ENCODE measurements at regions not wholly inside any gene's neighbourhood (a gene's known extent, or its start where the extent isn't known, plus 50 kb on each side); places are given as distances from the start of the nearest gene placed in this dataset.

DNA sequence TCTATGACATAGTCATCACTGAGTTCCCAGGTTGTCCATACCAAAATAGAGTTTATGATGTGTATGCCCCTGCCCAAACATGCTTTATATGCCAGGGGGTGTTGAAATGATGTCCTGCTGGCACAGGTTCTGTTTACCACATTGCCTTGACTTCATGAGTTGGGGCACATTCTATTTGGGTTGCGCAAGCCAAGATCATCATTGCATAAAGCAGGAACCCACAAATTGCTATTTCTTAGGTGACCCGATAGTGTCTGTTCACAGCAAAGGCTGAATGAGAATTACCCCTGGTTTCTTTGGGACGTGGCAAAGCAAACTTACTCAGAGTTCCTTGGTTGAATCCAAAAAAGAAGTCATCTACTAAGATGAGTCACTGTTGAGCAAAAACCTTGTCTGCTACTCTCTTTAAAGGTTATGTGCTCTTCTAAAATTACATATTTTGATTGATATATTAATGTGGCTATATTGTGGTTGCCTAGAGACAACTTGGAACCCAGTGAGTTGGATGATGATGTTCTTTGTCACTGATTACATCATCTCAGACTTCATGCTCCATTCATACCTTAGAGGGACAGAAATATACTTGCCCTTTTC, 912.6 kb upstream of the SOX9 start:
- Mint-ChIP-seq H3K4me1 (no peaks in the 10 kb centered on the region), H3K27me3 (no peaks in the 10 kb centered on the region), H3K36me3 (no peaks in the 10 kb centered on the region), H3K9me3 (peaks cover 13% of the 10 kb centered on the region), H3K27ac (no peak overlapping the region), H3K4me3 (no peak overlapping the region)
- DNase-seq (no peak), ATAC-seq (ENCODE audit: low read depth) (no peak)
- POLR2A ChIA-PET: no interaction called here

DNA sequence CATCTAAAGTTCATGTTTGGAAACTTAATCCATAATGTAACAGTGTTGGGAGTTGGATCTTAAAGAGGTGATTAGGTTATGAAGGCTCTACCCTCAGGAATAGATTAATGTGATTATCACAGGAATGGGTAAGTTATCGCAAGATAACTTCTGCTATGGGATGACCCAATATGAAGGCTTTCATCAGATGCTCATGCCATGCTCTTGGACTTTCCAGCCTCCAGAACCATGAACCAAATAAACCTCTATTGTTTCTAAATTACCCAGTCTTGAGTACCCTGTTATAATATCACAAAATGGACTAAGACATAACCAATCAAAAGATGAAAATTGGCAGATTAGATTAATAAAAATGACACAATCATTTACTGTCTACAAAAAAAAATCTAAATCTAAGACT, 906.9 kb upstream of the SOX9 start:
- no peaks in the 10 kb centered on the region for H3K4me1 Mint-ChIP-seq
- ATAC-seq (ENCODE audit: low read depth): no peak
- peaks cover 11% of the 10 kb centered on the region for H3K9me3 Mint-ChIP-seq
- POLR2A ChIA-PET: no interaction called here
- no peak overlapping the region for H3K27ac Mint-ChIP-seq
- DNase-seq: no peak
- H3K4me3 Mint-ChIP-seq: no peak overlapping the region
- H3K27me3 Mint-ChIP-seq: no peaks in the 10 kb centered on the region
- H3K36me3 Mint-ChIP-seq: no peaks in the 10 kb centered on the region

DNA sequence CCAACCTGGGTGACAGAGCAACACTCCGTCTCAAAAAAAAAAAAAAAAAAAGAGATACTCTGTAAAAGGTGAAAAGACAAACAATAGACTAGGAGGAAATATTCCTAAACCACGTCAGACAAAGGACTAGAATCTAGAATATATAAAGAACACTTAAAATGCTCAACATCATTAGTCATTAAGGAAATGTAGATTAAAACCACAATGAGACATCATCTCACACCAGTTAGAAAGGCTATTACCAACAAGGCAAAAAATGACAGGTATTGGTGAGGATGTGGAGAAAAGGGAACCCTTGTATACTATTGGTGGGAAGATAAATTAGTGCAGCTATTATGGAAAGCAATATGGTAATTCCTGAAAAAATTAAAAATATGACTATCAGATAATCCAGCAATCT, 903.1 kb upstream of the SOX9 start:
- ATAC-seq (ENCODE audit: low read depth): no peak
- DNase-seq: no peak
- POLR2A ChIA-PET: no interaction called here
- no peaks in the 10 kb centered on the region for H3K4me1 Mint-ChIP-seq
- peaks cover 7% of the 10 kb centered on the region for H3K9me3 Mint-ChIP-seq
- no peak overlapping the region for H3K27ac Mint-ChIP-seq
- H3K27me3 Mint-ChIP-seq: no peaks in the 10 kb centered on the region
- H3K36me3 Mint-ChIP-seq: no peaks in the 10 kb centered on the region
- H3K4me3 Mint-ChIP-seq: no peak overlapping the region

DNA sequence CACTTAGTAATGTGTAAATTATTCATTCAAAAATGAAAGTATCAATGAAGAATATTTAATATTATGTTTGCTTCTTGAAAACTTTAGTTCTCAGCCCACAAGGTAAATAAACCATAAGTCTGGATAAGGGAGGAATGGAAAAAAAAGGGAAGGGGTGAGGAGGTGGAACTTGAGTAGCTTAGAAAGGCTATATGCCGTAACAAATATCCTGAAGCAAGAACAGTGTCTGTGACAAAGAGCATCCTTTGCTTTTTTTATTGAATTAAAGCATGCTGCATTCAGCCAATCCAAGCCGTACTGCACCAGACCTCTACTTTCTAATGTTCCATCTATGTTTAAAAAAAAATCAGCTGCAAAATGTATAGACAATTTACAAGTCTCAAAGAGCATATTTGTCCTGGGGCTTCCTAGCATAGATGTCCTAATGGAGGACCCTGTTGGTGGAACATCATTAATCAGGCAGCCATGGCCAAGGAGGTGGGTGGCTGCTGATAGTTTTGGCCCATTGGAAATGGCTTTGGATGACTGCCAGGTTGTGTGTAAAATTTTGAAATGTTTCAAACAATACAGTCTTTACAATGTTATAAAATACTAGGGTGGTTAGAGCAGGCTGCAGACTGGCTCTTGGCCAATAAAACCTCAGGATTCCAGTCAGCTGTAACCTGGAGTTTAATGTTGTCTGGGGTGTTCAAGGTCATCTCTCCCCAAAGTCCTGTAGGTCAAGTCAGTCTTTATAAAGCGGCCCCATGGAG, 895.8 kb upstream of the SOX9 start:
- POLR2A ChIA-PET: no interaction called here
- Mint-ChIP-seq H3K27me3 (no peaks in the 10 kb centered on the region), H3K36me3 (no peaks in the 10 kb centered on the region), H3K4me3 (no peak overlapping the region), H3K9me3 (no peaks in the 10 kb centered on the region), H3K4me1 (no peaks in the 10 kb centered on the region), H3K27ac (no peak overlapping the region)
- no peak for ATAC-seq (ENCODE audit: low read depth)
- DNase-seq: no peak

DNA sequence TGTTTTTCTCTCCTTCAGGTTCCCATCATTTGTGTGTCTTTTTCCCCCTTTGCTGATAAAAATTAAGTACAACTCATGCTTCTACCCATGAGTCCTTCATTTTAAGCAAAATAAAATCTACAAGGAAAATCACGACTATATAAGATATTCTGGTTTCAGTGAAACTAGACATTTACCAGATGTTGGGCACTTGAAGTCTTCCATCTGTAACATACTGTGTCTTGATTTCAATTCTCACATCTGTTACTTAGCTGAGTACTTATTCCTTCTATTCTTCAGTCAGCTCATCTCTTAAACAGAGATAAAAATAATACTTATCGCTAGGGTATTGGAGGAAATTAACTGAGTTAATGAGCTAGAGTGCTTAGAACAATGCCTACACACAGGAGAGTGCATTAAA, 893.0 kb upstream of the SOX9 start:
- Mint-ChIP-seq H3K27me3 (no peaks in the 10 kb centered on the region), H3K36me3 (no peaks in the 10 kb centered on the region), H3K9me3 (no peaks in the 10 kb centered on the region), H3K4me1 (no peaks in the 10 kb centered on the region), H3K4me3 (no peak overlapping the region), H3K27ac (no peak overlapping the region)
- no peak for DNase-seq
- POLR2A ChIA-PET: no interaction called here
- no peak for ATAC-seq (ENCODE audit: low read depth)

DNA sequence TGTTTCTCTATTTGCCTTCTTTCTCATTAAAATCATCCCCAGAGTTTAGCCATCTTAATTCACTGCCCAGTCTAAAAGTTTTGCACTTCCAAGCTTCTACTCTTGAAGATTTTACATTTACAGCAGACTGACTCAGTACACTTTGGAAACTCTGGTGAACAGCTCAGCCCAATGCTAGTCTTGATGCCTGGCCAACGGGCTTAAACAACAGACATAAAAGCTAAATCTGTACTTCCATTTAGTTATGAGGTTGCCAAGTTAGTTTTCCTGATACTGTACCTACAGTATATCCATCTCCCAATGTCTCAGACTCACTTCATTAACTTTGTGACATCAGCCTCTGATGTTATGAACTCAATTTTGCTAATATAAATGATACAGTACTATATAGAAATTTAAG, 891.8 kb upstream of the SOX9 start:
- no peaks in the 10 kb centered on the region for H3K27me3 Mint-ChIP-seq
- H3K27ac Mint-ChIP-seq: no peak overlapping the region
- no peak for ATAC-seq (ENCODE audit: low read depth)
- peaks cover 2% of the 10 kb centered on the region for H3K9me3 Mint-ChIP-seq
- DNase-seq: no peak
- H3K4me1 Mint-ChIP-seq: no peaks in the 10 kb centered on the region
- H3K36me3 Mint-ChIP-seq: no peaks in the 10 kb centered on the region
- H3K4me3 Mint-ChIP-seq: no peak overlapping the region
- POLR2A ChIA-PET: no interaction called here

DNA sequence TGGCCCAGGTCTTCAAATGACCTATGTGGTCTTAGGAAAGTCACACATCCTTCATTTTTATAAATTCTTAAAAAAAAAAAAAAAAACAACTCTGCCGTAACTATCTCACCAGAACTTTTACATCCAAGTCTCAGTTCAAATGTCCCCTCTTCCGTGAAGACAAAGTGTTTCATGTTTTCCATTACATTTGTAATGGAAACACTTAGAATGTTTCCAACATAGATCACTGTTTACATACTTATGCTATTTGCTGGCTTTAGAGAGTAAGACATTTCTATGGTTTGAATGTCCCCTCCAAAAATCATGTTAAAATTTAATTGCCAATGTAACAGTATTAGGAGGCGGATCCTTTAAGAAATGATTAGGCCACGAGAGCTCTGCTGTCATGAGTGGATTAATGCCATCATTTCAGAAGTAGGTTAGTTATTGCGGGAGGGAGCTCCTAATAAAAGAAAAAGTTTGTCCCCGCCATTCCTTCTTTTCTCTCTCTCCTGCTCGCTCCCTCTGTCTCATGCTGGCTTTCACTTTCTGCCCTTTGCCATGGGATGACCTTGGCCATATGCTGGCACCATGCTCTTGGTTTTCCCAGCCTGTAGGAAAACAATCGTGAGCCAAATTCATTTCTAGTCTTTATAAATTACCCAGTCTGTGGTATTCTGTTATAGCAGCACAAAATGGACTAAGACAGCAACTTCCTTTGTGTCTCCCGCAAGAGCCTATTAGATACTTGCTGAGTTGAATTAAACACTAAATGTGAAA, 887.8 kb upstream of the SOX9 start:
- DNase-seq (no peak), ATAC-seq (ENCODE audit: low read depth) (no peak)
- Mint-ChIP-seq H3K4me1 (no peaks in the 10 kb centered on the region), H3K27me3 (no peaks in the 10 kb centered on the region), H3K27ac (no peak overlapping the region), H3K4me3 (no peak overlapping the region), H3K36me3 (no peaks in the 10 kb centered on the region), H3K9me3 (peaks cover 2% of the 10 kb centered on the region)
- POLR2A ChIA-PET: no interaction called here

DNA sequence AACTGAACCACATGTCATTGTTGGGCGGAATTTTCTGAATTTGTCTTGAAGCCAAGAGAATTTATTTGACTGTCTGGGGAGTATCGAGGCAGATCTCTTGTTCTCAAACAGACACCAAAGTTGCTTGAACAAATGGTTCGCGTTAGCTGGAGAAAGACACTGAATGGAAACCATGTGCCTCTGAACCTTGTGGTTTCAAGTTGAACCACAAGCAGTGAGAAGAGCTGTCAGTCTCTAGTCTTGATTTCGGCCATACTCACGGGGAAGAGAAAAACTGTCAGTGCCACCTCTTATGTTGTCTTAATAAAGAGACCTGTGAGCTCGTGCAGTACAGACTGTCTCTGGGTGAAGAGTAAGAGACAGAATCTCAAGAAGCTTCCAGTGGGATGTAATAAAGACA, 886.5 kb upstream of the SOX9 start:
- H3K27me3 Mint-ChIP-seq: no peaks in the 10 kb centered on the region
- POLR2A ChIA-PET: no interaction called here
- H3K27ac Mint-ChIP-seq: no peak overlapping the region
- H3K4me3 Mint-ChIP-seq: no peak overlapping the region
- H3K9me3 Mint-ChIP-seq: peaks cover 2% of the 10 kb centered on the region
- no peaks in the 10 kb centered on the region for H3K4me1 Mint-ChIP-seq
- no peaks in the 10 kb centered on the region for H3K36me3 Mint-ChIP-seq
- DNase-seq (no peak), ATAC-seq (ENCODE audit: low read depth) (no peak)

DNA sequence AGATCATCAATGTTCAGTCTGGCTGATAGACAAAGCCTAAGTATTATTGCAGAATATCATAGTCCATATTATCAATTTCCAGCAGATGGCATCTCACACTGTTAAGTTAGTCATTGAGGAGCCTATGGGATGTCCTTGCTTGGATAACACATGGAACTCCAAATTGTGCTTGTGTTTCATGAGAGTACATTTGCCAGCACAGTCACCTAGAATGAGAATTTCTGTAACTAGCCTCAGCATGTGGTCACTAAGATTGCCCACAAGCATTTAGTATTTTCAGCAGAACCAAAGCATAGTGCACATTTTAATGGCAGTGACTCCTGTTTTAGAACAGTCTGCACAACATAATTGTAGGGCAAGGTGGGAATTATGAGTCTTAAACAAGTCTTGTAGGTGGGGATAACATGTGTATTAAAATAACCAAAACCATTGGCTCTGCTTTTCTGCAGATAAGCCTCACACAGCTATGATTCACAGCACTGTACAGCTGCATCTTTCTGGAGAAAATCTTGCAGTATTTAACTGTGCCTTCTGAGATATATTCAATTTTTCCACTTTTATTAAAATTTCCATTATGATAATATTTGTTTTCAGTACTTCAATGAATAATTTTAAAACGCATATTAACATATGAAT, 882.8 kb upstream of the SOX9 start:
- Mint-ChIP-seq H3K27me3 (no peaks in the 10 kb centered on the region), H3K4me3 (no peak overlapping the region), H3K36me3 (no peaks in the 10 kb centered on the region), H3K4me1 (no peaks in the 10 kb centered on the region), H3K27ac (no peak overlapping the region), H3K9me3 (peaks cover 2% of the 10 kb centered on the region)
- POLR2A ChIA-PET: no interaction called here
- no peak for ATAC-seq (ENCODE audit: low read depth)
- no peak for DNase-seq

DNA sequence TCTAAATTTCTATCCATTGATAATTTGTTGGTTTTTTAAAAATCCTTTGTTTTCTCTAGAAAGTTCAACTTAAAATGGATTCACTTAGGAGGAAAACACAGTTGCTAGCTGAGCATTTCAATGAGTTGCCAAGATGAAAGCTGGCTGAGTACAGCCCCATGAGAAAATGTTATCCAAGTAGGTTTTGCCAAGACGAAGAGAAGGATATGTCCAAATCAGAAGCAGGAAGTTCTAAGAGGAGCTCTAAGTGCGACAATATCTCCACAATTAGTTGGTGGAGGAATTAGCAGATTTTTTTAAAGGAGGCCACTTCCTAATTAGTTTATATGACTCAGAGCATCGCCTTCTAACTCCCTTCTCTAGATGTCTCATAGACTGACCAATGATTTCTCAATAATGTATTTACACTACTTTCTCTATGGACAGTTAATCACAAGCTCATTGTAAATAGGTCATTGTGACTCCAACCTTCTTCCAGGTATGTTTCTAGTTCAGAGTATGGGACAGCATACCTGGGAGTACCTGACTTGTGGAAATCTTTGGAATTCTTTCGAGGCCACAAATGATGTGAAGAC, 873.3 kb upstream of the SOX9 start:
- Mint-ChIP-seq H3K27me3 (no peaks in the 10 kb centered on the region), H3K9me3 (peaks cover 5% of the 10 kb centered on the region), H3K4me3 (no peak overlapping the region), H3K36me3 (no peaks in the 10 kb centered on the region), H3K27ac (no peak overlapping the region), H3K4me1 (no peaks in the 10 kb centered on the region)
- no peak for ATAC-seq (ENCODE audit: low read depth)
- DNase-seq: no peak
- POLR2A ChIA-PET: no interaction called here

DNA sequence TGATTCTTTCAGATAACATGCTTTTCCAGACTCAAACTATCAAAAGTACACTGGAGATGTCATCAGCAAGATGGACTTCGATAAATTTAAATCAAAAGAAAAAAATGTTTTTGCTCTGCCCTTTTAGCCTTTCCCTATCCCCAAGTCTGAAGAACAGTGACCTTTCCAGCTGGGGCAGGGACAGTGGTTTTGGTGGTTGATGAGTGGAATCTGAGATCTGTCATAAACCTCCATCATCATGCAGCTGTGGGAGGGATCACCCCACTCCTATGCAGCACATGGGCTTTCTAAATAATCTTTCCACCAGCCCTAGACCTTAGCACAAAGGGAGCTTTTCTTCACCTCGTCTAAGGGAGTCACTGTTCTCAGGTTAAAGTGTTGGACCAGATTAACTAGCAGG, 869.5 kb upstream of the SOX9 start:
- Mint-ChIP-seq H3K27ac (no peak overlapping the region), H3K36me3 (no peaks in the 10 kb centered on the region), H3K27me3 (no peaks in the 10 kb centered on the region), H3K4me1 (no peaks in the 10 kb centered on the region), H3K4me3 (no peak overlapping the region), H3K9me3 (peaks cover 3% of the 10 kb centered on the region)
- POLR2A ChIA-PET: no interaction called here
- ATAC-seq (ENCODE audit: low read depth) (no peak), DNase-seq (no peak)

DNA sequence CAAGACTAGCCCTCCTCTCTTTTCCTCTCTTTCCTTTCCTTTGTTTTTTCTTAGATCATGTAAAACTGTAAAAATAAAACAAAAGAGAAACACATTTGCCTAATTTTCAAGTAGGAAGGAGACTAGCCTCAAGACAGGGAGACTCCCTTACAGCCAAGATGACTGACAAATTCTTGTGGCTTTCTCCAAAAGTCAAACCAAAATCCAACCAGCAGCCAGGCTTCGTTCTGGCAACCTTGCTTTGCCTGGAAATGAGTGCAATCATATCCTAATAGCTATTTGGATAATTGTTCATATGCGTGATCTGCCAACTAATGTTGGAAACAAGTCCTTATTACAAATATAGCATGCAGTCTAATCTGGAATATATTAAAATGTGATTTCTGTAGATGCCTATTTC, 868.9 kb upstream of the SOX9 start:
- H3K4me1 Mint-ChIP-seq: no peaks in the 10 kb centered on the region
- DNase-seq (no peak), ATAC-seq (ENCODE audit: low read depth) (no peak)
- POLR2A ChIA-PET: no interaction called here
- H3K9me3 Mint-ChIP-seq: peaks cover 3% of the 10 kb centered on the region
- no peak overlapping the region for H3K27ac Mint-ChIP-seq
- H3K4me3 Mint-ChIP-seq: no peak overlapping the region
- H3K36me3 Mint-ChIP-seq: no peaks in the 10 kb centered on the region
- H3K27me3 Mint-ChIP-seq: no peaks in the 10 kb centered on the region

DNA sequence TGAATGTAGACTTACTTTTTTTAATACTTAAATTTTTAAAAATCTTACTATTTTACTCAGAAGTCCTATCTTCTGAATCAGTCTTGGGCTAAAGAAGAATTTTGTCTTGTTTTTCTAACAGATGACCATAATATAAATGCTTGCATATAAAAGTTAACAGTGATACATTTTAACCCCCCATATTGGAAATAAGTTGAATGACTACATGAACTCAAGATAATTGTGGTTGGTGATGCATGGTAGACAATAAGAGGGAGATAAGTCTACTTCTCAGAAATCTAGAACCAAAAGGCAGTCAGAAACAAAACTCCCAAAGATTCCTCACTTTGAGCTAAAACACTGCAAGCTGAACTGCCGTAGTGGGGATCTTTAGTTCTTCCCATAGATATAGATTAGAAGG, 868.4 kb upstream of the SOX9 start:
- no peak for DNase-seq
- H3K27me3 Mint-ChIP-seq: no peaks in the 10 kb centered on the region
- H3K27ac Mint-ChIP-seq: no peak overlapping the region
- peaks cover 3% of the 10 kb centered on the region for H3K9me3 Mint-ChIP-seq
- ATAC-seq (ENCODE audit: low read depth): no peak
- H3K4me1 Mint-ChIP-seq: no peaks in the 10 kb centered on the region
- POLR2A ChIA-PET: no interaction called here
- no peak overlapping the region for H3K4me3 Mint-ChIP-seq
- H3K36me3 Mint-ChIP-seq: no peaks in the 10 kb centered on the region

DNA sequence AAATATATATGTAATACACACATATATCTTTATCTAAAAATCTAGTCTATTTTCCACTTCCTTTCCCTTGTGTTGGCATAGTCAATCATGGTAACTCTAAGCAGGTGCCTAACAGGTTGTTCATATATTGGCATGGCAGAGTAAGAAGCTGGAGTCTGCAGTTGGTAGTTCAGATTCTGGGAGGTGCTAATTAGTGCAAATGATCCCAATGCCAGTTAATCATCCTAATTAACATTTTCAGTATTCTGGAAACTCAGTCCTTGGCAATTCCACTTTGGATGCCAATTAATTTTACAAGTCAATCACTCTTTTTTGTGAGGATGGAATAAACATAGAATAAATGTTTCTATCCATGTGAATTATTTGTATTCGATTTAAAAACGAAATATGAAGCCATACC, 863.7 kb upstream of the SOX9 start:
- POLR2A ChIA-PET: no interaction called here
- Mint-ChIP-seq H3K36me3 (no peaks in the 10 kb centered on the region), H3K4me3 (no peak overlapping the region), H3K27me3 (no peaks in the 10 kb centered on the region), H3K9me3 (peaks cover 3% of the 10 kb centered on the region), H3K4me1 (no peaks in the 10 kb centered on the region), H3K27ac (no peak overlapping the region)
- ATAC-seq (ENCODE audit: low read depth): no peak
- no peak for DNase-seq
